Fibroblast of lung (primary cell): ENCODE measurements at regions not wholly inside any gene's neighbourhood (a gene's known extent, or its start where the extent isn't known, plus 50 kb on each side); places are given as distances from the start of the nearest gene placed in this dataset.

Experiments
- EZH2 ChIP-seq: IDR thresholded peaks from 2 replicates; pipeline ENCODE4 v1.5.1; 2012; ENCODE audit warnings: low read length, control low read depth, mild to moderate bottlenecking; ENCODE audit errors: missing control alignments
- TF ChIP-seq, protein P1 (sequence below), 2 donors: IDR thresholded peaks in 1 of 2; conservative IDR thresholded peaks in 1 of 2; 1 replicate in 1 of 2; 2 replicates in 1 of 2; pipeline ENCODE4 v1.5.1; 2011 to 2012; ENCODE audit warnings: low read length in 2 of 2, control low read depth in 1 of 2, inconsistent platforms in 1 of 2, low read depth in 1 of 2, mild to moderate bottlenecking in 1 of 2

DNA sequence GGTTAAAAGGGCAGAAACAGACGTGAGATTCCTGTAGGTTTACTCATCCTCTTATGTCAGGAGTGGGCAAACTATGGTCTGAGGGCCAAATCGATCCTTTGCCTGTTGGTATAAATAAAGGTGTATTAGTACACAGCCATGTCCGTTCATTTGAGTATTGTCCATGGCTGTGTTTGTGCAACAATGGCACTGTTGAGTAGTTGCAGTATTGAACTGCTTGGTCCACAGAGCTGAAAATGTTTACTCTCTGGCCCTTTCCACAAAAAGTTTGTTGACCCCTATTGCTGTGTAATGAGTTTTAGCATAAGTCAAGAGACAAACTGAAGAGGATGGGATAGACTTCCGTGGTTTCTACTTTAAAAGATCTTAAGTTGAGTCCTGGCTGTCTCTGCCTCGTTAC lies 59.0 kb upstream of the MID1 start:
- TF ChIP-seq, protein P1, sequence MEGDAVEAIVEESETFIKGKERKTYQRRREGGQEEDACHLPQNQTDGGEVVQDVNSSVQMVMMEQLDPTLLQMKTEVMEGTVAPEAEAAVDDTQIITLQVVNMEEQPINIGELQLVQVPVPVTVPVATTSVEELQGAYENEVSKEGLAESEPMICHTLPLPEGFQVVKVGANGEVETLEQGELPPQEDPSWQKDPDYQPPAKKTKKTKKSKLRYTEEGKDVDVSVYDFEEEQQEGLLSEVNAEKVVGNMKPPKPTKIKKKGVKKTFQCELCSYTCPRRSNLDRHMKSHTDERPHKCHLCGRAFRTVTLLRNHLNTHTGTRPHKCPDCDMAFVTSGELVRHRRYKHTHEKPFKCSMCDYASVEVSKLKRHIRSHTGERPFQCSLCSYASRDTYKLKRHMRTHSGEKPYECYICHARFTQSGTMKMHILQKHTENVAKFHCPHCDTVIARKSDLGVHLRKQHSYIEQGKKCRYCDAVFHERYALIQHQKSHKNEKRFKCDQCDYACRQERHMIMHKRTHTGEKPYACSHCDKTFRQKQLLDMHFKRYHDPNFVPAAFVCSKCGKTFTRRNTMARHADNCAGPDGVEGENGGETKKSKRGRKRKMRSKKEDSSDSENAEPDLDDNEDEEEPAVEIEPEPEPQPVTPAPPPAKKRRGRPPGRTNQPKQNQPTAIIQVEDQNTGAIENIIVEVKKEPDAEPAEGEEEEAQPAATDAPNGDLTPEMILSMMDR (conservative IDR thresholded peaks at IDR 0.05 in 1 of 2, IDR thresholded peaks at IDR 0.05 in 1 of 2; ENCODE audit: low read depth in 1 of 2, low read length in 2 of 2): no peak
- TF ChIP-seq EZH2: no peak
